B cell (primary cell): ENCODE measurements at regions not wholly inside any gene's neighbourhood (a gene's known extent, or its start where the extent isn't known, plus 50 kb on each side); places are given as distances from the start of the nearest gene placed in this dataset.

Experiments used
- ATAC-seq: fragments of 200-7000 bp; cut with Tn5 transposase; one replicate; pipeline ENCODE4 v1.10.0; 2021; ENCODE audit warnings: low read depth, mild to moderate bottlenecking, moderate number of reproducible peaks, moderate library complexity
- CTCF ChIA-PET: fragments of 350-600 bp; sonication (Branson Sonifier 250); formaldehyde crosslinking; loops from one replicate; lab custom pipeline; 2021; ENCODE audit warnings: antibody characterized with exemption, inconsistent platforms; lab: Charles Lee
- POLR2A ChIA-PET: fragments of 350-600 bp; sonication (Branson Sonifier 250); formaldehyde crosslinking; loops from one replicate; lab custom pipeline; 2021; ENCODE audit warnings: antibody characterized with exemption; lab: Charles Lee
- DNase-seq: peaks from one replicate; pipeline ENCODE4 v3.0.0; 2013
- H2AFZ ChIP-seq: 2 replicates; pipeline ENCODE4 v1.6.1; 2012; ENCODE audit warnings: mild to moderate bottlenecking, low read depth, low read length; ENCODE audit not compliant: insufficient read depth, poor library complexity, severe bottlenecking
- H3K27ac ChIP-seq, 2 donors: 1 replicate in 1 of 2; 2 replicates in 1 of 2; pipeline ENCODE4 v1.5.1; 2012 to 2013; ENCODE audit warnings: low read length in 2 of 2, mild to moderate bottlenecking in 2 of 2, moderate library complexity in 1 of 2
- H3K27me3 ChIP-seq, 4 experiments: fragments of 200-600 bp in 1 of 4; sonication (generic) in 1 of 4; replicated peaks in 1 of 4; 1 replicate in 2 of 4; 2 replicates in 2 of 4; pipeline versions ENCODE4 v1.6.1 to v1.7.0; 2013 to 2016; ENCODE audit warnings: low read length in 3 of 4, mild to moderate bottlenecking in 2 of 4, mixed read lengths in 1 of 4, moderate library complexity in 1 of 4; ENCODE audit not compliant: insufficient read depth in 4 of 4, control insufficient read depth in 3 of 4; ENCODE audit errors: control extremely low read depth in 1 of 4
- H3K36me3 ChIP-seq, 2 experiments: replicated peaks in 1 of 2; 1 replicate in 1 of 2; 2 replicates in 1 of 2; pipeline versions ENCODE4 v1.6.1 to v1.7.1; 2013; ENCODE audit warnings: low read length in 1 of 2; ENCODE audit not compliant: insufficient read depth in 2 of 2, control insufficient read depth in 1 of 2; ENCODE audit errors: control extremely low read depth in 1 of 2, extremely low read depth in 1 of 2
- H3K4me1 ChIP-seq, 2 donors: fragments of 200-600 bp in 1 of 2; sonication (generic) in 1 of 2; 1 replicate in 1 of 2; 2 replicates in 1 of 2; pipeline versions ENCODE4 v1.5.1 to v1.6.1; 2013 to 2017; ENCODE audit warnings: low read length in 2 of 2; ENCODE audit not compliant: control insufficient read depth in 2 of 2, insufficient read depth in 2 of 2
- H3K4me2 ChIP-seq: replicated peaks from 2 replicates; pipeline ENCODE3; 2012; ENCODE audit warnings: mild to moderate bottlenecking, low read depth, low read length; ENCODE audit not compliant: poor library complexity, severe bottlenecking
- H3K4me3 ChIP-seq, 5 experiments: fragments of 200-600 bp in 1 of 5; sonication (generic) in 1 of 5; 1 replicate in 3 of 5; 2 replicates in 2 of 5; pipeline versions ENCODE4 v1.5.1 to v1.7.0; 2011 to 2016; ENCODE audit warnings: low read length in 4 of 5, mild to moderate bottlenecking in 4 of 5, low read depth in 2 of 5, control low read depth in 1 of 5, moderate library complexity in 1 of 5; ENCODE audit not compliant: insufficient read depth in 1 of 5; ENCODE audit errors: control extremely low read depth in 1 of 5, extremely low read depth in 1 of 5
- H3K79me2 ChIP-seq: fragments of 200-600 bp; sonication (generic); one replicate; pipeline ENCODE4 v1.6.0; 2016; ENCODE audit warnings: low read length; ENCODE audit not compliant: control insufficient read depth, insufficient read depth
- H3K9ac ChIP-seq: fragments of 200-600 bp; sonication (generic); 2 replicates; pipeline ENCODE4 v1.6.1; 2017; ENCODE audit warnings: mild to moderate bottlenecking, low read length, moderate library complexity
- H3K9me3 ChIP-seq, 3 donors: one replicate each; pipeline versions ENCODE4 v1.6.1 to v1.7.1; 2013; ENCODE audit warnings: low read length in 2 of 3; ENCODE audit not compliant: control insufficient read depth in 2 of 3, insufficient read depth in 1 of 3; ENCODE audit errors: control extremely low read depth in 1 of 3
- H4K20me1 ChIP-seq: 2 replicates; pipeline ENCODE4 v1.6.0; 2012; ENCODE audit warnings: mild to moderate bottlenecking, low read length; ENCODE audit not compliant: insufficient read depth, control insufficient read depth, poor library complexity, severe bottlenecking
- H3K27ac Mint-ChIP-seq: one replicate; pipeline ENCODE4 v1.8.0; 2021; ENCODE audit warnings: mixed read lengths
- H3K27me3 Mint-ChIP-seq: one replicate; pipeline ENCODE4 v1.8.0; 2021; ENCODE audit warnings: mixed read lengths
- H3K4me1 Mint-ChIP-seq: one replicate; pipeline ENCODE4 v1.8.0; 2021; ENCODE audit warnings: mixed read lengths
- H3K4me3 Mint-ChIP-seq: one replicate; pipeline ENCODE4 v1.8.0; 2021; ENCODE audit warnings: mixed read lengths
- H3K9me3 Mint-ChIP-seq: one replicate; pipeline ENCODE4 v1.8.0; 2022; ENCODE audit warnings: mixed read lengths; ENCODE audit not compliant: insufficient read depth
- CTCF ChIP-seq: fragments of 200-600 bp; IDR thresholded peaks from one replicate; pipeline ENCODE4 v1.8.0; 2022; ENCODE audit warnings: antibody characterized with exemption, mild to moderate bottlenecking
- EZH2 ChIP-seq: IDR thresholded peaks from 2 replicates; pipeline ENCODE4 v1.6.1; 2012; ENCODE audit warnings: borderline replicate concordance, low read depth, mild to moderate bottlenecking, moderate library complexity, low read length; ENCODE audit not compliant: insufficient read depth, poor library complexity, severe bottlenecking
- WGBS: methylation state at CpG from one replicate; pipeline ENCODE4 v1.1.5; 2013; ENCODE audit warnings: missing lambda C conversion rate; ENCODE audit not compliant: insufficient coverage; 5-methylcytosine and 5-hydroxymethylcytosine counted together
- intact Hi-C: fragments of 100-400 bp; cut with micrococcal nuclease; formaldehyde crosslinking; loops from one replicate; pipeline ENCODE4 v1.10.0; 2022

GRCh38 chr7:10439027-10439426 lies 534.6 kb upstream of the PHF14 start:
- no peak for DNase-seq
- no peak for ATAC-seq
- Histone ChIP-seq H4K20me1 (no peaks in the 10 kb centered on the region), H3K36me3 (no peaks in the 10 kb centered on the region), H3K27me3 (no peaks in the 10 kb centered on the region), H3K4me2 (no peak overlapping the region), H3K27ac (no peak overlapping the region), H3K9ac (no peak overlapping the region), H2AFZ (no peak overlapping the region), H3K4me1 (no peaks in the 10 kb centered on the region), H3K79me2 (no peaks in the 10 kb centered on the region), H3K4me3 (no peak overlapping the region), H3K9me3 (peaks cover 0 to 8% (median 0%) of the 10 kb centered on the region in 3 donors)
- POLR2A ChIA-PET, result no interaction called here
- Mint-ChIP-seq H3K4me3 (no peak overlapping the region), H3K27ac (no peak overlapping the region), H3K9me3 (no peaks in the 10 kb centered on the region), H3K27me3 (no peaks in the 10 kb centered on the region), H3K4me1 (no peaks in the 10 kb centered on the region)
- 100% methylated on average over 1 of the region's 3 CpGs for WGBS
- intact Hi-C loops, result no loop called here
- CTCF ChIA-PET, result no interaction called here
- no peak for TF ChIP-seq EZH2
- no peak for TF ChIP-seq CTCF

GRCh38 chr7:10455936-10456335 lies 517.7 kb upstream of the PHF14 start:
- H4K20me1 ChIP-seq, result no peaks in the 10 kb centered on the region
- H3K4me3 ChIP-seq, result no peak overlapping the region
- no peaks in the 10 kb centered on the region for H3K4me1 ChIP-seq
- ATAC-seq (no peak), DNase-seq (no peak)
- no peak for TF ChIP-seq EZH2
- no peak for TF ChIP-seq CTCF
- no peaks in the 10 kb centered on the region for H3K27me3 ChIP-seq
- H3K9ac ChIP-seq, result no peak overlapping the region
- Mint-ChIP-seq H3K9me3 (peaks cover 6% of the 10 kb centered on the region), H3K27ac (no peak overlapping the region), H3K4me3 (no peak overlapping the region), H3K4me1 (no peaks in the 10 kb centered on the region), H3K27me3 (no peaks in the 10 kb centered on the region)
- H3K4me2 ChIP-seq, result no peak overlapping the region
- CTCF ChIA-PET, result no interaction called here
- intact Hi-C loops, result no loop called here
- no peaks in the 10 kb centered on the region for H3K36me3 ChIP-seq
- POLR2A ChIA-PET, result no interaction called here
- no peaks in the 10 kb centered on the region for H3K9me3 ChIP-seq
- no peaks in the 10 kb centered on the region for H3K79me2 ChIP-seq
- no peak overlapping the region for H2AFZ ChIP-seq
- H3K27ac ChIP-seq, result no peak overlapping the region
